Endodermal cell (in vitro differentiated cells): ENCODE measurements at regions not wholly inside any gene's neighbourhood (a gene's known extent, or its start where the extent isn't known, plus 50 kb on each side); places are given as distances from the start of the nearest gene placed in this dataset.

ENCODE experiments used
- DNase-seq: peaks from one replicate; pipeline ENCODE4 v3.0.0-alpha.2; 2017
- H3K27ac ChIP-seq: 2 replicates; pipeline ENCODE4 v1.5.1; 2013; ENCODE audit warnings: mild to moderate bottlenecking, low read depth, low read length, moderate library complexity
- H3K27me3 ChIP-seq: 2 replicates; pipeline ENCODE4 v1.6.1; 2013; ENCODE audit warnings: mild to moderate bottlenecking, low read length, moderate library complexity; ENCODE audit not compliant: insufficient read depth, control insufficient read depth, poor library complexity, severe bottlenecking
- H3K36me3 ChIP-seq: 2 replicates; pipeline ENCODE4 v1.7.0; 2013; ENCODE audit warnings: mild to moderate bottlenecking, low read length, moderate library complexity; ENCODE audit not compliant: control insufficient read depth, insufficient read depth
- H3K4me1 ChIP-seq: one replicate; pipeline ENCODE4 v1.7.0; 2013; ENCODE audit warnings: low read length; ENCODE audit not compliant: control insufficient read depth, insufficient read depth
- H3K4me3 ChIP-seq: 2 replicates; pipeline ENCODE4 v1.5.1; 2013; ENCODE audit warnings: mild to moderate bottlenecking, low read length, moderate library complexity
- H3K9ac ChIP-seq: 2 replicates; pipeline ENCODE4 v1.6.1; 2013; ENCODE audit warnings: mild to moderate bottlenecking, low read length, moderate library complexity; ENCODE audit not compliant: poor library complexity, severe bottlenecking; ENCODE audit errors: extremely low read depth
- H3K9me3 ChIP-seq: 2 replicates; pipeline ENCODE4 v1.6.1; 2013; ENCODE audit warnings: mild to moderate bottlenecking, low read length, moderate library complexity; ENCODE audit not compliant: control insufficient read depth
- H3K27ac Mint-ChIP-seq: 2 replicates; pipeline ENCODE4 v1.8.0; 2020; ENCODE audit warnings: mixed read lengths
- H3K27me3 Mint-ChIP-seq: 2 replicates; pipeline ENCODE4 v1.8.0; 2021; ENCODE audit warnings: mild to moderate bottlenecking, mixed read lengths; ENCODE audit not compliant: insufficient read depth
- H3K36me3 Mint-ChIP-seq: 2 replicates; pipeline ENCODE4 v1.8.0; 2020; ENCODE audit warnings: low read depth, mixed read lengths
- H3K4me1 Mint-ChIP-seq: 2 replicates; pipeline ENCODE4 v1.8.0; 2020; ENCODE audit warnings: mixed read lengths
- H3K4me3 Mint-ChIP-seq: 2 replicates; pipeline ENCODE4 v1.8.0; 2020; ENCODE audit warnings: mild to moderate bottlenecking, moderate library complexity, mixed read lengths
- H3K9me3 Mint-ChIP-seq: 2 replicates; pipeline ENCODE4 v1.8.0; 2020; ENCODE audit warnings: mild to moderate bottlenecking, mixed read lengths
- WGBS, 2 experiments: methylation state at CpG; one replicate each; pipeline versions ENCODE4 v1.1.5 to v1.1.7; 2013; ENCODE audit warnings: missing lambda C conversion rate in 2 of 2, mixed read lengths in 1 of 2; ENCODE audit not compliant: insufficient coverage in 1 of 2, insufficient read length in 1 of 2; 5-methylcytosine and 5-hydroxymethylcytosine counted together
- TF ChIP-seq, protein P1 (sequence below): fragments of 200-600 bp; sonication (generic); conservative IDR thresholded peaks from 2 replicates; pipeline ENCODE4 v1.5.0; 2021; ENCODE audit warnings: antibody characterized with exemption, mild to moderate bottlenecking

- 96% methylated on average over 4 of the region's 4 CpGs; no CpG with 5 or more reads in 1 of the 2 experiments for WGBS, 2 experiments
- H3K9ac ChIP-seq = no peak overlapping the region
- no peak for DNase-seq
- H3K4me3 ChIP-seq = no peak overlapping the region
- H3K9me3 Mint-ChIP-seq = no peaks in the 10 kb centered on the region
- H3K27me3 ChIP-seq = peaks cover 18% of the 10 kb centered on the region
- peaks cover 23% of the 10 kb centered on the region for H3K4me1 Mint-ChIP-seq
- H3K27me3 Mint-ChIP-seq = peaks cover 8% of the 10 kb centered on the region
- no peaks in the 10 kb centered on the region for H3K36me3 Mint-ChIP-seq
- no peaks in the 10 kb centered on the region for H3K9me3 ChIP-seq
- H3K4me3 Mint-ChIP-seq = no peak overlapping the region
- H3K36me3 ChIP-seq = no peaks in the 10 kb centered on the region
- TF ChIP-seq, protein P1, sequence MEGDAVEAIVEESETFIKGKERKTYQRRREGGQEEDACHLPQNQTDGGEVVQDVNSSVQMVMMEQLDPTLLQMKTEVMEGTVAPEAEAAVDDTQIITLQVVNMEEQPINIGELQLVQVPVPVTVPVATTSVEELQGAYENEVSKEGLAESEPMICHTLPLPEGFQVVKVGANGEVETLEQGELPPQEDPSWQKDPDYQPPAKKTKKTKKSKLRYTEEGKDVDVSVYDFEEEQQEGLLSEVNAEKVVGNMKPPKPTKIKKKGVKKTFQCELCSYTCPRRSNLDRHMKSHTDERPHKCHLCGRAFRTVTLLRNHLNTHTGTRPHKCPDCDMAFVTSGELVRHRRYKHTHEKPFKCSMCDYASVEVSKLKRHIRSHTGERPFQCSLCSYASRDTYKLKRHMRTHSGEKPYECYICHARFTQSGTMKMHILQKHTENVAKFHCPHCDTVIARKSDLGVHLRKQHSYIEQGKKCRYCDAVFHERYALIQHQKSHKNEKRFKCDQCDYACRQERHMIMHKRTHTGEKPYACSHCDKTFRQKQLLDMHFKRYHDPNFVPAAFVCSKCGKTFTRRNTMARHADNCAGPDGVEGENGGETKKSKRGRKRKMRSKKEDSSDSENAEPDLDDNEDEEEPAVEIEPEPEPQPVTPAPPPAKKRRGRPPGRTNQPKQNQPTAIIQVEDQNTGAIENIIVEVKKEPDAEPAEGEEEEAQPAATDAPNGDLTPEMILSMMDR = no peak
- H3K4me1 ChIP-seq = peaks cover 7% of the 10 kb centered on the region
- no peak overlapping the region for H3K27ac Mint-ChIP-seq
- H3K27ac ChIP-seq = no peak overlapping the region
Observed at GRCh38 chr11:19562156-19562555, 150.5 kb upstream of the NAV2 start.

GRCh38 chr11:19561011-19561410, 151.6 kb upstream of the NAV2 start:
- Mint-ChIP-seq H3K9me3 (no peaks in the 10 kb centered on the region), H3K4me1 (peaks cover 25% of the 10 kb centered on the region), H3K27me3 (peaks cover 8% of the 10 kb centered on the region), H3K36me3 (no peaks in the 10 kb centered on the region), H3K27ac (no peak overlapping the region), H3K4me3 (no peak overlapping the region)
- no peak overlapping the region for H3K27ac ChIP-seq
- DNase-seq = no peak
- WGBS, 2 experiments = 94 to 96% methylated on average over 8 of the region's 8 CpGs
- TF ChIP-seq, protein P1 = no peak
- H3K9ac ChIP-seq = no peak overlapping the region
- H3K36me3 ChIP-seq = no peaks in the 10 kb centered on the region
- peaks cover 7% of the 10 kb centered on the region for H3K4me1 ChIP-seq
- H3K9me3 ChIP-seq = no peaks in the 10 kb centered on the region
- H3K27me3 ChIP-seq = peaks cover 18% of the 10 kb centered on the region
- no peak overlapping the region for H3K4me3 ChIP-seq

- Mint-ChIP-seq H3K4me3 (no peak overlapping the region), H3K27ac (no peak overlapping the region), H3K27me3 (peaks cover 10% of the 10 kb centered on the region), H3K36me3 (no peaks in the 10 kb centered on the region), H3K4me1 (peaks cover 27% of the 10 kb centered on the region), H3K9me3 (no peaks in the 10 kb centered on the region)
- TF ChIP-seq, protein P1 = no peak
- H3K4me3 ChIP-seq = no peak overlapping the region
- no peaks in the 10 kb centered on the region for H3K36me3 ChIP-seq
- DNase-seq = no peak
- no peak overlapping the region for H3K27ac ChIP-seq
- no peaks in the 10 kb centered on the region for H3K9me3 ChIP-seq
- H3K4me1 ChIP-seq = peaks cover 7% of the 10 kb centered on the region
- WGBS, 2 experiments = 80 to 85% methylated on average over 4 to 5 of the region's 5 CpGs
- H3K27me3 ChIP-seq = peaks cover 18% of the 10 kb centered on the region
- no peak overlapping the region for H3K9ac ChIP-seq
Observed at GRCh38 chr11:19560156-19560555, 152.5 kb upstream of the NAV2 start.
